Activated CD8-positive, alpha-beta memory T cell treated with anti-CD3 and anti-CD28 coated beads, Interleukin-2, amount 50 U/mL, for 4 hours (primary cell): ENCODE measurements at regions not wholly inside any gene's neighbourhood (a gene's known extent, or its start where the extent isn't known, plus 50 kb on each side); places are given as distances from the start of the nearest gene placed in this dataset.
A peak's percentile ranks its signal among the peaks of the same experiment; 100 is the strongest.
"Not testable (repeated sequence)": the region's sequence is repeated elsewhere in the genome, so short reads cannot be mapped to it uniquely, and the experiment has no call there.

Experiments
- DNase-seq: peaks from one replicate; pipeline ENCODE4 v3.0.0-alpha.2; 2020

GRCh38 chr1:245023222-245023621 lies 131.6 kb upstream of the KIF26B start:
- no peak for DNase-seq

DNA sequence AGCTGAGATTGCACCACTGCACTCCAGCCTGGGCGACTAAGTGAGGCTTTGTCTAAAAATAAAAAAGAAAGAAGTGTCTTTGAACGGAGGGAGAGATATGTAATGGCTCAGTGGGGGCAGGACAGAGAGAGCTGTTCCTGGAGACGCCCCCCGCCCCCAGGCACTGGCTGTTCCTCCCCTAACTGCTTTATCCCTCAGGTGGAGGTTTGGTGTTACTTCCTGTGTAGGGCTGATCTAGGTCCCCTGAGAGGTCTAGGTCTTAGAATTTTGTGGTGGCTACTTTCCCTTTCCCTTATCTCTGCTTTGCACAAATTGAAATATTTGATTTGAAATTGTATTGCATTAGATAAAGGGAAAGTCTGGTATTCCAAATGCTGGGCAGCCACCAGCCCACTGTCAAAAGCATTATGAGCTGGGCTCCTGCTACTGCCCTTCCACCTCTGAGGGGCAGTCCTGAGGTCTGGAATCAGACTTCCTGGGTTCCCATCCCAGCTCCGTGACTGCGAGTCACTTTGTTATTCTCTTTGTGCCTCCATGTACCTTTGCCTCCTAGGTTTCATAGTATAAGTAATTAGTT lies 134.8 kb upstream of the KIF26B start:
- no peak for DNase-seq

- DNase-seq: no peak
These were observed 138.1 kb upstream of the KIF26B start for GRCh38 chr1:245016700-245017099.

- no peak for DNase-seq
These were observed 139.8 kb upstream of the KIF26B start for GRCh38 chr1:245015031-245015430.

DNA sequence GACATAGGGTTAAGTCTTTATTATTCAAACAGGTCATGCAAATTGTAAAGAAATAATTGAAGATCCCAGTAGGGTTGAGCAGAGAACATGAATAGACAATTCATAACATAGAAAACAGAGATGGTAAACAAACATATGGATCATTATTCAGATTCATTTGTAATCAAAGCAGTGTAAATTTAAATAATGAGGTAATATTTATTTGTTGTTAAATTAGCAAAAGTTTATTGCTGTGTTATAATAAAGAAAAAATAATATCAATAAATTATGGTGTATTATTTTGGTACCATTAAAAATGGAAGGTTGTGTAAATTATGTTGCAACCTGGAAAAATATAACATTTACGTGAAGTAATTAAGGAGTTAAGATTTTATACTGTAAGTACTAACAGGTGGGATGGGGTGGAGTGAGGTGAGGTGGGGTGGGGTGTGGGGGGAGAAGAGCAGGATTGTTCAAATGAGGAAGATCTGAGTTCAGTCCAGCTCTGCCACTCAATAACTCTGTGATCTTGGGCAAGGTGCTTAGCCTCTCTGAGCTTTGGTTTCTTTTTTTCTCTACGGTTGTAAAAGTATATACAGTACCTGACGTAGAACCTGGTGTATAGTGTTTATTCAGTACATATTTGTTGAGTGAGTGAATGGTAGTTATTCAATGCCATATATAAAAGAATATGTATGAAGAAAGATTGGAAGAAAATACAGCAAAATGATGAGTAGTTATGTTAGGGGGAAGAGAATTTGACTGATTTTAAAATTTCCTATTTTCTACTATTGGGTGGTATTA lies 140.3 kb upstream of the KIF26B start:
- no peak for DNase-seq

GRCh38 chr1:245010018-245010614 lies 144.7 kb upstream of the KIF26B start:
- no peak for DNase-seq

DNA sequence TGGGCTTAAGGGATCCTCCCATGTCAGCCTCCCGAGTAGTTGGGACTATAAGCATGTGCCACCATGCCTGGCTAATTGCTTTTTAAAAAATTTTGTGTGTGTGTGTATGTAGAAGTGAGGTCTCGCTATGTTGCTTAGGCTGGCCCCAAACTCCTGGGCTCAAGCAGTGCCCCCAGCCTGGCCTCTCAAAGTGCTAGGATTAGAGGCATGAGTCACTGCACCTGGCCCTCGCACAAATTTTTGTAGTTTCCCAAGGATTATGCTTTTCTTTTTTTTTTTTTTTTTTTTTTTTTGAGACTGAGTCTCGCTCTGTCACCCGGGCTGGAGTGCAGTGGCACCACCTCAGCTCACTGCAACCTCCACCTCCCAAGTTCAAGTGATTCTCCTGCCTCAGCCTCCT lies 144.4 kb upstream of the HNRNPU start:
- no peak for DNase-seq

DNA sequence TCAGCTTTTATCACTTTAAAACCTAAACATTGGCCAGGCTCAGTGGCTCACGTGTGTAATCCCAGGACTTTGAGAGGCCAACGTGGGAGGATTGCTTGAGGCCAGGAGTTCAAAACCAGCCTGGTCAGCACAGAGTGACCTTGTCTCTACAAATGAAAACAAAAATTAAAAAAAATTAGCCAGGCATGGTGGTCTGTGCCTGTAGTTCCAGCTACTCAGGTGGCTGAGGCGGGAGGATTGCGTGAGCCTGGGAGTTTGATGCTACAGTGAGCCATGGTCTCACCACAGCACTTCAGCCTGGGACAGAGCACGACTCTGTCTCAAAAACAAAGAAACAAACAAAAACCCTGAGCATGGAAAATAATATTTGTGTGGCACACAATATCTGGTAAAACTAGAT lies 143.5 kb upstream of the HNRNPU start:
- DNase-seq: no peak

DNA sequence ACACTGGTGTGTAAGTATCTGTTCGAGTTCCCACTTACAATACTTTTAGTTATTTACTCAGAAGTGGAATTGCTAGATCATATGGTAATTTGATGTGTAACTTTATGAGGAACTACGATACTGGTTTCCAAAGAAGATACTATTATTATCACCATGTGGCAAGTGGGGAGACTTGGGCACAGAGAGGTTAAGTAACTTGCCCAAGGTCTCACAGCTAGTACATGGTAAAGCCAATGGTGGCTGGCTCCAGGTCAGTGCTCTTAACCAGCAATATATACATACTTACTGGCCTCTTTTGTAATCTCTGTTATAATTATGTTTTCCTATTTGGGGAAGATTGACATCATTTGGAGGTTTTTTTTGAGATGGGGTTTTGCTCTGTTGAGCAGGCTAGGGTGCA lies 138.9 kb upstream of the HNRNPU start:
- DNase-seq: no peak

DNA sequence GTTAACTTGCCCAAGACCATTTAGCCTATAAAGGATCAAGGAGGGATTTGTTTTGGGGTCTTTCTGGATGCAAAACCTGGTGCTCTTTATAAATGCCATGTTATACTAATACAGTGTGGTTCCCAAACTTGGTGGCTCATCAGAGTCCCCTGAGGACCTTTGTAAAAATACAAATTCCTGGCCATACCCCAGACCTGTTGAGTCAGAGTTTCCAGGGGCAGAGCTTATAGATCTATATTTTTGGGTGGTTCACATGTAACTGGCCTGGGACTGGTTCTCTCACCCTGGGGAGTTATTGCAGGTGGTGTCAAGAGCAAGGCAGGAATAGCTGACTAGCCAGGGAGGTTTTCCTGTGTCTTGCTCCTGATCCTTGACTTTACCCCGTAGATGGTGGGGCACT lies 136.9 kb upstream of the HNRNPU start:
- DNase-seq: no peak

GRCh38 chr1:245000872-245001188 lies 136.5 kb upstream of the HNRNPU start:
- DNase-seq: no peak

GRCh38 chr1:244999644-245000043 lies 135.3 kb upstream of the HNRNPU start:
- not testable (repeated sequence) for DNase-seq

- DNase-seq: no peak
These were observed 134.5 kb upstream of the HNRNPU start for GRCh38 chr1:244998717-244999346.

- DNase-seq: no peak
These were observed 131.5 kb upstream of the HNRNPU start for GRCh38 chr1:244995602-244996400.

DNA sequence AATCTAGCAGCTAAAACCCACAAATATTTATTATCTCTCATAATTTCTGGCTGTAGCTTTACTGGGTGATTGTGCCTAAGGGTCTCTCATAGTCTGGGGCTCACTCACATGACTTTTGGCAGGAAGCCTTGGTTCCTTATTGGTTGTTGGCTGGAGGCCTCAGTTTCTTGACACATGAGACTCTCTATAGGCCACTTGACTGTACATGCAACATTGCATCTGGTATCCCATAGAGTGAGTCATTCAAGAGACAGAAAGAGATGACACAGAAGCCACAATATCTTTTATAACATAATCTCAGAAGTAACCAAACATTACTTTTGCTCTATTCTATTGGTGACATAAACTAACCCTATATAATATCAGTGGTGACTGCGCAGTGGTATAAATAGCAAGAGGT lies 128.5 kb upstream of the HNRNPU start:
- no peak for DNase-seq

- no peak for DNase-seq
These were observed 125.5 kb upstream of the HNRNPU start for GRCh38 chr1:244989813-244990212.

DNA sequence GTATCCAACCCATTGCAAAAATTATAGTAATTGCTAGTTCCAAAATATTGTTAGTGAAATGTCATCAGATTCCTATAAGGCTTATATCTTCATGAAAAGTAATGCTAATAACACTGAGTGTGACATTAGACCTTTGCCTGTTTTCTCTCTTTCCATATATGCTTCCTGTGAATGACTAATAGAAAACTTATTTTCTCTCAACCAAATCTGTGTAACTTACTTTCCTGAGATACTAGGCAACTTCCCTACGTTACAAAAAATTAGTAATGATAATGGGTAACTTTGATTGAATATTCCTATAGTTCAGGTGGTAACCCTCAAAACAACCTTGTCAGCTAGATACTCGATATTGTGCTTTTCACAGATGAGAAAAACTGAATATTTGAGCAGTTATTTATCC lies 124.2 kb upstream of the HNRNPU start:
- DNase-seq: no peak

DNA sequence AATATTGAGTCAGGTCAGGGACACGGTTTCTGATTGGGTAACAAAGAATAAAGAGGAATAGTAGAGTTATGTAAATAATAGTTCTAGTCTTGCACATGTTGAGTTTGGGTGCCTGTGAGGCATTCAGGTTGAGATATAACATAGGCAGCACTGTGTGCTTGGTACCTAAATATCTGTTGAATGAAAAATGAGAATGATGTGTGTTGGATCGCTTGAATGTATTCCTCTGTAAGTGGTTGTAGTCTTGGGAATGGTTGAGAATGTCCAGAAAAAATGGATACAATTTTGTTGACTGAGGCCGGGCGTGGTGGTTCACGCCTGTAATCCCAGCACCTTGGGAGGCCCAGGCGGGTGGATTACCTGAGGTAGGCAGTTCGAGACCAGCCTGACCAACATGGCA lies 116.3 kb upstream of the HNRNPU start:
- DNase-seq: no peak

- DNase-seq: no peak
These were observed 110.2 kb upstream of the HNRNPU start for GRCh38 chr1:244974550-244974949.

- DNase-seq: no peak
These were observed 109.8 kb upstream of the HNRNPU start for GRCh38 chr1:244974106-244974505.

DNA sequence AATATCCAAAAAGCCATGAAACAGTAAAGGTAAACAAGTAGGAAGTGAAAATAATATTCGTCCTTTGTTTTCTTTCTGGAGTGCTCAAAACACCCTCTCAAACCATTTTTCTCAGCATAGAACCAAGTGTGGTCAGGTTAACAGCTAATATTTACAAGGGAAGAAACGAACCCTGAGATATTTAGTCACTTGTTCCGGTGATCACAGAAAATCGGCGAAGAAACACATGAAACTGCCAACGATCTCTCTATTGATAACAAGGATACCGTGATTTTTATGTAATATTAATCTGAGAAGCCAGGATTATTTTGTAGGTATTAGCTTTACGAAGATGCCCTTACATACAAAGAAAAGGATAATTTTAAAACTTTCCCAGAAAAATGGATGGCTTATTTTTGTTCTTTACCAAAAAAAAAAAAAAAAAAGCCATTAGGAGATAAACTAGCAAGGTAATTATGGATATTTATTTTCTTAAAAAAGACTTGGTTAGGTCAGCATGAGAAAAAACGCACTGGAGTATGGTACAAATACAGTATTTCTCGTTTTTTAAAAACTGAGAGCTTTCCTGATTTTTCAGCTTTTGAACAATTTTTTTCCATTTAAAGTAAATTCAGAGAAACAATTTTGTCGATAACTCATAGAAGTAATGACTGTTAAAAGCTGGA lies 107.3 kb upstream of the HNRNPU start:
- no peak for DNase-seq

DNA sequence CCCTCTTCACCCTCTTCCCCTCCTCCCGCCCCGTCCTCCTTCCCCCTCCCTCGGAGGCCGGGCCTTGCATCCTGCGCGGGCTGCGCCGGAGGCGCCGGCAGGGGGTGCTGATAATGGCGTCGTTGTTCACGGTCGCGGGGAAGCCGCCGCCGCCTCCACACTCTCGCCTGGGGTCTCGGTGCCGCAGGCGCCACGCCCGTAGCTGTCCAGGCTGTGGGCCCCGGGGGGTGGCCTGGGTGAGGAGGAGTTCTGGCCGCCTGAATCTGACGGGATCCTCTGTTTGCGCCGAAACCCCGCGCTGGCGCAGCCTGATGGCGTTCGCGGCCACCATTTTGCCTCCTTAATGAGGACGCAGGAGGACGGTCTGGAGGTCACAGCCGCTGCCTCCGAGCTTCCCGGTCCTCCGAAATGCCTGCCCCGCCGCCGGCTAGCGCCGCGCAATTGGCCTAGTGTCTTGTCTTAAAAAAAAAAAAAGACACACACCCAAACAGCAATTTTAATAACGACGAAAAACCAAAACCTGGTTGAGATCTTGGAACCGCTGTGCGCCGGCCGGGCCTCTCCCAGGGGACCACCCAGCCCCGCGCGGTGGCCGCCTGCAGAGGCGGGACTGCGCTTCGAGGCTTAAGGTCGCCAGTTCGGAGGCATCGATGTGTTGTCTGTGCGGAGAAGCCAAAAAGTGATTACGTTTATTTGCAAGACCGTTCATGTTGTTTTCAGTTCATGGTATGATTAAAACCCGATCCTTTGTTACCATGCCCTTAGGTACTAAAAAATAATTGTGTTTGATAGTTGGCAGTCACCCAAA lies 106.6 kb upstream of the HNRNPU start:
- peak; percentile 93 for DNase-seq
